ENCODE measurements at regions not wholly inside any gene's neighbourhood (a gene's known extent, or its start where the extent isn't known, plus 50 kb on each side); places are given as distances from the start of the nearest gene placed in this dataset.

GRCh38 chr12:87141091-87141490 is 884.9 kb upstream of the MGAT4C start:
- H3K27me3 ChIP-seq (replicated peaks; ENCODE audit: control insufficient read depth, insufficient read depth, low read length), result no peaks in the 10 kb centered on the region
- no peak for TF ChIP-seq CTCF (IDR thresholded peaks at IDR 0.05; ENCODE audit: insufficient read depth, low read length, poor library complexity, severe bottlenecking)
- H3K36me3 ChIP-seq (ENCODE audit: control insufficient read depth, insufficient read depth, low read length), result no peaks in the 10 kb centered on the region
- no peak for DNase-seq (ENCODE audit: extremely low read depth, insufficient read length)
- no peak overlapping the region for H3K4me3 ChIP-seq (replicated peaks; ENCODE audit: low read depth, low read length)

GRCh38 chr12:87140262-87140661 is 884.1 kb upstream of the MGAT4C start:
- TF ChIP-seq CTCF (IDR thresholded peaks at IDR 0.05; ENCODE audit: insufficient read depth, low read length, poor library complexity, severe bottlenecking), result no peak
- Histone ChIP-seq H3K36me3 (ENCODE audit: control insufficient read depth, insufficient read depth, low read length) (no peaks in the 10 kb centered on the region), H3K27me3 (replicated peaks; ENCODE audit: control insufficient read depth, insufficient read depth, low read length) (no peaks in the 10 kb centered on the region), H3K4me3 (replicated peaks; ENCODE audit: low read depth, low read length) (no peak overlapping the region)
- no peak for DNase-seq (ENCODE audit: extremely low read depth, insufficient read length)

GRCh38 chr12:87137220-87137619 is 881.0 kb upstream of the MGAT4C start:
- no peak for TF ChIP-seq CTCF (IDR thresholded peaks at IDR 0.05; ENCODE audit: insufficient read depth, low read length, poor library complexity, severe bottlenecking)
- no peak overlapping the region for H3K4me3 ChIP-seq (replicated peaks; ENCODE audit: low read depth, low read length)

GRCh38 chr12:87136330-87136976 is 880.3 kb upstream of the MGAT4C start:
- no peak overlapping the region for H3K4me3 ChIP-seq (replicated peaks; ENCODE audit: low read depth, low read length)
- H3K36me3 ChIP-seq (ENCODE audit: control insufficient read depth, insufficient read depth, low read length), result no peaks in the 10 kb centered on the region
- DNase-seq (ENCODE audit: extremely low read depth, insufficient read length), result no peak
- H3K27me3 ChIP-seq (replicated peaks; ENCODE audit: control insufficient read depth, insufficient read depth, low read length), result no peaks in the 10 kb centered on the region
- no peak for TF ChIP-seq CTCF (IDR thresholded peaks at IDR 0.05; ENCODE audit: insufficient read depth, low read length, poor library complexity, severe bottlenecking)

More at GRCh38 chr12:87137220-87137619, 881.0 kb upstream of the MGAT4C start:
- no peak for DNase-seq (ENCODE audit: extremely low read depth, insufficient read length)
- H3K27me3 ChIP-seq (replicated peaks; ENCODE audit: control insufficient read depth, insufficient read depth, low read length), result no peaks in the 10 kb centered on the region
- H3K36me3 ChIP-seq (ENCODE audit: control insufficient read depth, insufficient read depth, low read length), result no peaks in the 10 kb centered on the region

- TF ChIP-seq CTCF (IDR thresholded peaks at IDR 0.05; ENCODE audit: insufficient read depth, low read length, poor library complexity, severe bottlenecking), result no peak
- no peaks in the 10 kb centered on the region for H3K27me3 ChIP-seq (replicated peaks; ENCODE audit: control insufficient read depth, insufficient read depth, low read length)
- H3K36me3 ChIP-seq (ENCODE audit: control insufficient read depth, insufficient read depth, low read length), result no peaks in the 10 kb centered on the region
- no peak overlapping the region for H3K4me3 ChIP-seq (replicated peaks; ENCODE audit: low read depth, low read length)
- no peak for DNase-seq (ENCODE audit: extremely low read depth, insufficient read length)
Observed at GRCh38 chr12:87127272-87127671, 871.1 kb upstream of the MGAT4C start.

GRCh38 chr12:87121896-87122295 is 865.7 kb upstream of the MGAT4C start:
- no peaks in the 10 kb centered on the region for H3K36me3 ChIP-seq (ENCODE audit: control insufficient read depth, insufficient read depth, low read length)
- no peaks in the 10 kb centered on the region for H3K27me3 ChIP-seq (replicated peaks; ENCODE audit: control insufficient read depth, insufficient read depth, low read length)
- no peak for TF ChIP-seq CTCF (IDR thresholded peaks at IDR 0.05; ENCODE audit: insufficient read depth, low read length, poor library complexity, severe bottlenecking)
- no peak for DNase-seq (ENCODE audit: extremely low read depth, insufficient read length)
- no peak overlapping the region for H3K4me3 ChIP-seq (replicated peaks; ENCODE audit: low read depth, low read length)
